ENCODE measurements at regions not wholly inside any gene's neighbourhood (a gene's known extent, or its start where the extent isn't known, plus 50 kb on each side); places are given as distances from the start of the nearest gene placed in this dataset.

DNA sequence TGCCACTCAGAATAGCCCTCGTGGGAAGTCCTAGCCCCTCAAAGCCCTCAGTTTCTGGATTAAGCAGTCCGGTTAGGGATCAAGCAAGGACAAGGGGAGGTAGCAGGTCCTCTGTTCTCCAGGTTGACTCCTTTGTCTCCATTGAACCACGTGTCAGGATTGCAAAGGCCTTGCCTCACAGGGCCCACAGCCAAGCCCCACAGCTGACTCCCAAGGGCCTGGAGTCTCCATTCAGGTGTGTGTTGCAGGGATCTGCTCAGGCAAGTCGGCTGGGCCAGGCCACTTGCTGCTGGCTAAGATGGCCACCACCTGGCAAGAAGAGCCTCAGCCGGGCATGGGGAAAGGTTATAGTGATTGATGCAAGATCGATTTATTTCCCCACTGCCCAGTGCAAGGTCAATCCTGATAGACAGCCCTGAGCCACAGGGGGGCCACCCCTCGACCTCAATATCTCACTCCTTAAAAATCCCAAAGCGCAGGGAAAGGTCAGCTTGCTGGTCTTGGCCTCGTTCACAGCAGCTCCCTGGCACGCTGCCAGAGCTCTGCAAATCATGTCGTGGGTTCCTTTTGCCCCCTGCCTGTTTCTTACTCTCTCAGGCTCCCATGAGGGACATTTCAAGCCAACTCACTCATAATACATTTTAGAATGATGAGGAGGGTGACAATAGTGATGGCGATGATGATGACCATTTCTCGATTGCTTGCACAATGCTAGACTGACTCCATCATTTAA lies 75.9 kb downstream of the EDN3 start:
- H3K4me2 ChIP-seq (ENCODE audit: low read depth, low read length, poor library complexity, severe bottlenecking), result no peak overlapping the region
- H2AFZ ChIP-seq (ENCODE audit: low read depth, low read length, severe bottlenecking), result no peak overlapping the region
- H3K36me3 ChIP-seq (ENCODE audit: low read length), result no peaks in the 10 kb centered on the region
- no peak overlapping the region for H3K4me3 ChIP-seq (ENCODE audit: insufficient read depth, low read length, poor library complexity, severe bottlenecking)
- no peaks in the 10 kb centered on the region for H3K27me3 ChIP-seq (ENCODE audit: low read length)
- H3K9me2 ChIP-seq (replicated peaks; ENCODE audit: insufficient read depth, low read length), result no peaks in the 10 kb centered on the region
- no peaks in the 10 kb centered on the region for H3F3A ChIP-seq (ENCODE audit: insufficient read depth)
- H4K20me1 ChIP-seq (ENCODE audit: low read depth, low read length), result no peaks in the 10 kb centered on the region
- H3K79me2 ChIP-seq (ENCODE audit: insufficient read depth, low read length), result no peaks in the 10 kb centered on the region
- TF ChIP-seq EZH2phosphoT487 (conservative IDR thresholded peaks at IDR 0.05; ENCODE audit: low read length), result no peak
- TF ChIP-seq, protein P1, sequence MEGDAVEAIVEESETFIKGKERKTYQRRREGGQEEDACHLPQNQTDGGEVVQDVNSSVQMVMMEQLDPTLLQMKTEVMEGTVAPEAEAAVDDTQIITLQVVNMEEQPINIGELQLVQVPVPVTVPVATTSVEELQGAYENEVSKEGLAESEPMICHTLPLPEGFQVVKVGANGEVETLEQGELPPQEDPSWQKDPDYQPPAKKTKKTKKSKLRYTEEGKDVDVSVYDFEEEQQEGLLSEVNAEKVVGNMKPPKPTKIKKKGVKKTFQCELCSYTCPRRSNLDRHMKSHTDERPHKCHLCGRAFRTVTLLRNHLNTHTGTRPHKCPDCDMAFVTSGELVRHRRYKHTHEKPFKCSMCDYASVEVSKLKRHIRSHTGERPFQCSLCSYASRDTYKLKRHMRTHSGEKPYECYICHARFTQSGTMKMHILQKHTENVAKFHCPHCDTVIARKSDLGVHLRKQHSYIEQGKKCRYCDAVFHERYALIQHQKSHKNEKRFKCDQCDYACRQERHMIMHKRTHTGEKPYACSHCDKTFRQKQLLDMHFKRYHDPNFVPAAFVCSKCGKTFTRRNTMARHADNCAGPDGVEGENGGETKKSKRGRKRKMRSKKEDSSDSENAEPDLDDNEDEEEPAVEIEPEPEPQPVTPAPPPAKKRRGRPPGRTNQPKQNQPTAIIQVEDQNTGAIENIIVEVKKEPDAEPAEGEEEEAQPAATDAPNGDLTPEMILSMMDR (IDR thresholded peaks at IDR 0.05; ENCODE audit: insufficient read depth, low read length, poor library complexity, severe bottlenecking), result no peak
- H3K9ac ChIP-seq (ENCODE audit: low read length), result no peak overlapping the region
- H3K9me3 ChIP-seq (ENCODE audit: insufficient read depth, low read length), result no peaks in the 10 kb centered on the region
- H3K27ac ChIP-seq (ENCODE audit: low read depth, low read length), result no peak overlapping the region

DNA sequence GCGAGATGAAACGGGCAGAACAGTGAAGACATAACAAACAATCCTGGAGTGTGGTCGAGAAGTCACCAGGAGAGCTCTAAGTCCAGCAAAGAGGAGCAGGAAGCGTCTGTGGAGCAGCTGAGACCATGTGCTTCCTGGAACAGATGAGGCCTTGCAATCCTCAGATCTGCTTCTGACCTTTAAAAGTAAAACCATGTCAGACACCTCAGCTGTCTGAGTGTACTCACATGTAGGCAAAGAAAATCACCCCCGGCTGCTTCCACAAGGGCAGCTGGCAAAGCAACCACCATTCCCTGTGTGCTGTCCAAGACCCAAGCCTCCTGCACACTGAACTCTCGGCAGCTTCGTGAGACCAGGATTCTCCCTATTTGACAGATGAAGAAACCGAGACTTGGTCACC lies 76.6 kb downstream of the EDN3 start:
- Histone ChIP-seq H3K9me2 (replicated peaks; ENCODE audit: insufficient read depth, low read length) (no peaks in the 10 kb centered on the region), H3K4me2 (ENCODE audit: low read depth, low read length, poor library complexity, severe bottlenecking) (no peak overlapping the region), H3K4me3 (ENCODE audit: insufficient read depth, low read length, poor library complexity, severe bottlenecking) (no peak overlapping the region), H4K20me1 (ENCODE audit: low read depth, low read length) (no peaks in the 10 kb centered on the region), H3K9ac (ENCODE audit: low read length) (no peak overlapping the region), H3K79me2 (ENCODE audit: insufficient read depth, low read length) (no peaks in the 10 kb centered on the region), H2AFZ (ENCODE audit: low read depth, low read length, severe bottlenecking) (no peak overlapping the region), H3K36me3 (ENCODE audit: low read length) (no peaks in the 10 kb centered on the region), H3K27me3 (ENCODE audit: low read length) (no peaks in the 10 kb centered on the region), H3F3A (ENCODE audit: insufficient read depth) (no peaks in the 10 kb centered on the region), H3K9me3 (ENCODE audit: insufficient read depth, low read length) (no peaks in the 10 kb centered on the region), H3K27ac (ENCODE audit: low read depth, low read length) (no peak overlapping the region)
- TF ChIP-seq EZH2phosphoT487 (conservative IDR thresholded peaks at IDR 0.05; ENCODE audit: low read length), result no peak
- TF ChIP-seq, protein P1 (IDR thresholded peaks at IDR 0.05; ENCODE audit: insufficient read depth, low read length, poor library complexity, severe bottlenecking), result no peak

DNA sequence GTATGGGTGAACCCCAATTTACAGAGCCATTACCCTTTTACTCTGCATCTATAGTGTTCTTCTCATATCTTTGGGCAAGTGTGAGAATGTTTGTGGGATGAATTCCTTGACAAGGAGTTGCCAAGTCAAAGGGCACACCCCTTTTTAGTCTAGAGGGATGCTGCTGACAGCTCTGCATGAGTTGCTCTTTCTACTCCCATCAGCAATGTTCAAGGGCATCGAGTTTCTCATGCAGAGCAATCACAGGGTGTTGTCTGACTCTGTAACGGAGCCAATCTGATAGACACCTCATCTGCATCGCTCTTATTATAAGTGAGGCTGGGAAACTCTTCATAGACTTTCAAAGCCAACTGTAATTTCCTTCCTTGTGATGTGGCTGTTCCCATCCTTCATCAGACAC lies 77.4 kb downstream of the EDN3 start:
- no peak overlapping the region for H2AFZ ChIP-seq (ENCODE audit: low read depth, low read length, severe bottlenecking)
- no peak overlapping the region for H3K4me3 ChIP-seq (ENCODE audit: insufficient read depth, low read length, poor library complexity, severe bottlenecking)
- no peak overlapping the region for H3K9ac ChIP-seq (ENCODE audit: low read length)
- no peak for TF ChIP-seq EZH2phosphoT487 (conservative IDR thresholded peaks at IDR 0.05; ENCODE audit: low read length)
- TF ChIP-seq, protein P1 (IDR thresholded peaks at IDR 0.05; ENCODE audit: insufficient read depth, low read length, poor library complexity, severe bottlenecking), result no peak
- no peaks in the 10 kb centered on the region for H3K9me2 ChIP-seq (replicated peaks; ENCODE audit: insufficient read depth, low read length)
- H4K20me1 ChIP-seq (ENCODE audit: low read depth, low read length), result no peaks in the 10 kb centered on the region
- no peak overlapping the region for H3K4me2 ChIP-seq (ENCODE audit: low read depth, low read length, poor library complexity, severe bottlenecking)
- H3K27me3 ChIP-seq (ENCODE audit: low read length), result no peaks in the 10 kb centered on the region
- no peak overlapping the region for H3K27ac ChIP-seq (ENCODE audit: low read depth, low read length)
- H3K79me2 ChIP-seq (ENCODE audit: insufficient read depth, low read length), result no peaks in the 10 kb centered on the region
- no peaks in the 10 kb centered on the region for H3F3A ChIP-seq (ENCODE audit: insufficient read depth)
- no peaks in the 10 kb centered on the region for H3K9me3 ChIP-seq (ENCODE audit: insufficient read depth, low read length)
- no peaks in the 10 kb centered on the region for H3K36me3 ChIP-seq (ENCODE audit: low read length)

All from SU-DHL-6 (cell line).